Suprapubic skin (tissue), 4 donors: ENCODE measurements at regions not wholly inside any gene's neighbourhood (a gene's known extent, or its start where the extent isn't known, plus 50 kb on each side); places are given as distances from the start of the nearest gene placed in this dataset.
A peak's percentile ranks its signal among the peaks of the same experiment; 100 is the strongest.

ENCODE experiments used
- DNase-seq, 2 donors: peaks; one replicate each; pipeline ENCODE4 v3.0.0-alpha.2; 2019; ENCODE audit warnings: low spot score in 2 of 2
- H3K27ac ChIP-seq: fragments of 200-600 bp; sonication (generic); one replicate; pipeline ENCODE4 v1.5.1; 2019
- H3K27me3 ChIP-seq: fragments of 200-600 bp; sonication (generic); one replicate; pipeline ENCODE4 v1.5.1; 2019
- H3K36me3 ChIP-seq: fragments of 200-600 bp; sonication (generic); one replicate; pipeline ENCODE4 v1.5.1; 2019
- H3K4me1 ChIP-seq: fragments of 200-600 bp; sonication (generic); one replicate; pipeline ENCODE4 v1.5.1; 2019
- H3K4me3 ChIP-seq: fragments of 200-600 bp; sonication (generic); one replicate; pipeline ENCODE4 v1.5.1; 2019; ENCODE audit warnings: mild to moderate bottlenecking
- H3K9me3 ChIP-seq: fragments of 200-600 bp; sonication (generic); one replicate; pipeline ENCODE4 v1.5.1; 2019
- CTCF ChIP-seq, 2 donors: fragments of 200-600 bp in 1 of 2; fragments of 450-650 bp in 1 of 2; sonication (generic) in 1 of 2; IDR thresholded peaks; one replicate each; pipeline ENCODE4 v1.5.1; 2016 to 2019; ENCODE audit warnings: antibody characterized with exemption in 2 of 2, mild to moderate bottlenecking in 1 of 2, moderate library complexity in 1 of 2
- EP300 ChIP-seq: sonication (generic); formaldehyde crosslinking; IDR thresholded peaks from one replicate; pipeline ENCODE4 v1.6.1; 2017; ENCODE audit warnings: antibody characterized with exemption
- POLR2A ChIP-seq, 2 donors: fragments of 450-650 bp; IDR thresholded peaks; one replicate each; pipeline ENCODE4 v1.6.1; 2017; ENCODE audit warnings: antibody characterized with exemption in 2 of 2, mild to moderate bottlenecking in 2 of 2, moderate library complexity in 2 of 2
- POLR2AphosphoS5 ChIP-seq, 3 donors: sonication (generic); formaldehyde crosslinking; IDR thresholded peaks; one replicate each; pipeline ENCODE4 v1.6.1; 2017; ENCODE audit warnings: antibody characterized with exemption in 3 of 3
- WGBS: methylation state at CpG from one replicate; pipeline ENCODE4 v1.1.5; 2018; 5-methylcytosine and 5-hydroxymethylcytosine counted together

DNA sequence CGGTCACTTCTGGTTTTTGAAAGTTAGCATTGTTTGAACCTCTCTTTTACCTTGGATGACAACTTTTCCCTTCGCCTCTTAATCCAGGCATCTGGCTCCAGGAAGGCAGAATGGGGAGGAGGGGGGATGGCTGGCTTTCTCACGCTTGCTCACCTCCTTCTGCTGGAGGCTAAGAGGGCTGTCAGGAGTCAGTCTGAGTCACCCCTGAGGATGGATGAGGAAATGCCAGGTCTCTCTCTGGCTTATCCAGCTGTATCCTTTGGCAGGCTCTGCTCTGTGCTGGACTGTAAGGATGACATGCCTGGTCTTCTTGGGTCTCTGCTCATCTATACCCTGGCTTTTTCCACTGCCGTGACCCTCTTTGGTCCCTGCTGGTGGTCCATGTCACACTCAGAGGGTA is 142.9 kb upstream of the GYPC start:
- Histone ChIP-seq H3K36me3 (no peaks in the 10 kb centered on the region), H3K27me3 (no peaks in the 10 kb centered on the region), H3K4me3 (no peak overlapping the region), H3K9me3 (no peaks in the 10 kb centered on the region), H3K4me1 (no peaks in the 10 kb centered on the region), H3K27ac (no peak overlapping the region)
- WGBS: 76% methylated on average over 4 of the region's 4 CpGs
- no peak for DNase-seq
- TF ChIP-seq EP300 (no peak), POLR2AphosphoS5 (IDR thresholded peaks at IDR 0.05) (no peak), CTCF (IDR thresholded peaks at IDR 0.05) (no peak), POLR2A (IDR thresholded peaks at IDR 0.05) (no peak)

- Histone ChIP-seq H3K4me3 (no peak overlapping the region), H3K9me3 (no peaks in the 10 kb centered on the region), H3K27ac (no peak overlapping the region), H3K4me1 (no peaks in the 10 kb centered on the region), H3K27me3 (no peaks in the 10 kb centered on the region), H3K36me3 (no peaks in the 10 kb centered on the region)
- WGBS: 71% methylated on average over 2 of the region's 2 CpGs
- TF ChIP-seq POLR2A (IDR thresholded peaks at IDR 0.05) (no peak), POLR2AphosphoS5 (IDR thresholded peaks at IDR 0.05) (no peak), EP300 (no peak)
- no peak for DNase-seq
Observed at GRCh38 chr2:126515471-126515870, 140.5 kb upstream of the GYPC start.

DNA sequence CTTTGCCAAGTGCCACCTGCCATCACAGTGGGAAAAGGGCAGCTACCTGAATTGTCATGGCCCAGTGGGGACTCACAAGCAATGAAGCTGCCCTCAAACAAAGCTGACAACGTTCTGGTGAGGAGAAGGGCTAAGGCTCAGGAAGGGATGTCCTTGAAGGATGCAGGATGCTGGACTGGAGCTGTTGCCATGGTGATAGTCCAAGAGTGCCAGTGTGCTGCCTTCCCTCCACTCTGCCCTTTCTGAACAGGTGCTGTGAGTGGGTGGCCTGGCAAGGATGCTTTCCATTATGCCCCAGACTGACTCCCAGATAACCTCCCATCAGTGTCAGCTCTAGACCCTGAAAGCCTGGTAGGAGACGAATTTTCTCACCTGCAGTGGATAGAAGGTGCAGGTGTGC is 137.8 kb upstream of the GYPC start:
- Histone ChIP-seq H3K27me3 (no peaks in the 10 kb centered on the region), H3K4me3 (no peak overlapping the region), H3K4me1 (no peaks in the 10 kb centered on the region), H3K9me3 (no peaks in the 10 kb centered on the region), H3K36me3 (no peaks in the 10 kb centered on the region), H3K27ac (no peak overlapping the region)
- WGBS: 50% methylated on average over 2 of the region's 2 CpGs
- DNase-seq: no peak
- TF ChIP-seq CTCF (IDR thresholded peaks at IDR 0.05) (no peak), POLR2A (IDR thresholded peaks at IDR 0.05) (no peak), EP300 (no peak), POLR2AphosphoS5 (IDR thresholded peaks at IDR 0.05) (no peak)

DNA sequence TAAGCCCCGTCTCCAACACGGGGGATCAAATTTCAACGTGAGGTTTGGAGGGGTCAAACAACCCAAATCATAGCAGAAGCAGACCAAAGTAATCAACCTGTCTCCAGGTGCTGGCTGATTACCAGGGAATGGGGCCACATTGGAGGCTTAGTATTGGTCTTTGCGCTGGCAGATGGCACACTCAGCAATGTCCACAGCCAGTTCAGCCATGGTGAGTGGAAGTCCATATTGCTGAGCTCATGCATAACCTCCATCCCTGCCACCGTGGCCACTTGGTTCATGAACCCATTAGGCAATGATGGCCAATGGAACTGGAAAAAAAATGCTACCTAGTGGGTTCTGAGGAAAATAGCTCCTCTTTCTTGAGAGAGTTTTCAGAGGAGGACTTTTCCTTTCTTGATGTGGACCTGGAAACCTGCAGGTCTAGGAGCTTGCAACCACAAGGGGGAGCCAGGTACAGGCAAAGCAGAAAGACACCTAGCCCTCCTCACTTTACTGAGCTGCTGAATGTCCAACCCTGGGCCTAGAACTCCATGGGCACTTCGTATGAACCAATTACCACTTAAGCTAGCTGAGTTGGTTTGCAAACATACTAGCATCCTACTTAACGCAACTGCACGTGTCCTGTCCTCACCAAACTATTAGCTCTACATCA is 128.0 kb upstream of the GYPC start:
- no peaks in the 10 kb centered on the region for H3K27me3 ChIP-seq
- DNase-seq: no peak
- no peaks in the 10 kb centered on the region for H3K9me3 ChIP-seq
- H3K4me3 ChIP-seq: no peak overlapping the region
- H3K27ac ChIP-seq: no peak overlapping the region
- H3K36me3 ChIP-seq: no peaks in the 10 kb centered on the region
- no peaks in the 10 kb centered on the region for H3K4me1 ChIP-seq
- WGBS: 75% methylated on average over 8 of the region's 8 CpGs
- no peak for TF ChIP-seq POLR2AphosphoS5 (IDR thresholded peaks at IDR 0.05)
- peak in 1 of 2 donors; percentile 29 for TF ChIP-seq CTCF (IDR thresholded peaks at IDR 0.05)
- TF ChIP-seq EP300: no peak

- Histone ChIP-seq H3K27ac (no peak overlapping the region), H3K36me3 (no peaks in the 10 kb centered on the region), H3K4me3 (no peak overlapping the region), H3K9me3 (no peaks in the 10 kb centered on the region), H3K4me1 (no peaks in the 10 kb centered on the region), H3K27me3 (no peaks in the 10 kb centered on the region)
- 84% methylated on average over 3 of the region's 3 CpGs for WGBS
- DNase-seq: no peak
- TF ChIP-seq POLR2AphosphoS5 (IDR thresholded peaks at IDR 0.05) (no peak), EP300 (no peak), POLR2A (IDR thresholded peaks at IDR 0.05) (no peak), CTCF (IDR thresholded peaks at IDR 0.05) (no peak)
Observed at GRCh38 chr2:126531029-126531428, 124.9 kb upstream of the GYPC start.

- Histone ChIP-seq H3K9me3 (no peaks in the 10 kb centered on the region), H3K27me3 (no peaks in the 10 kb centered on the region), H3K27ac (no peak overlapping the region), H3K4me1 (no peaks in the 10 kb centered on the region), H3K36me3 (no peaks in the 10 kb centered on the region), H3K4me3 (no peak overlapping the region)
- TF ChIP-seq POLR2AphosphoS5 (IDR thresholded peaks at IDR 0.05) (no peak), POLR2A (IDR thresholded peaks at IDR 0.05) (no peak), CTCF (IDR thresholded peaks at IDR 0.05) (no peak), EP300 (no peak)
- no peak for DNase-seq
- WGBS: 56% methylated on average over 6 of the region's 6 CpGs
Observed at GRCh38 chr2:126534478-126534877, 121.5 kb upstream of the GYPC start.
